ENCODE measurements at regions not wholly inside any gene's neighbourhood (a gene's known extent, or its start where the extent isn't known, plus 50 kb on each side); places are given as distances from the start of the nearest gene placed in this dataset.

DNA sequence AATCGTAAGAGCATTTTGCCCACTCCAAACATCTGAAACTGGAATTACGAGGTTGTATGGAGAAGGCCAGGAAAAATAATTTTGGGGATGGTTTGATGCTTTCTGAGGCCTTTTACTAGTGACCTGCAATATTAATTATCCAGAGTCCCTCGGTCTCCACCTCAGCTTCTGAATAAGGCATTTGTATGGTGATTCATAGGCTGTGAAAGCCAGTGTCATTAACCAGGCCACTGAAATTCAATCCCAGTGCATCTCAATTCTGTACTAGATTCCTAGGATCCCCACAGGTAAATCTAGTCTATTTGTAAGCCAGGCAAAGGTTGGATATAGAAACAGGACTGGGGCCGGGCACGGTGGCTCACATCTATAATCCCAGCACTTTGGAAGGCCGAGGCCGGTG lies 135.4 kb upstream of the RBPJ start:
- TF ChIP-seq, protein P1, sequence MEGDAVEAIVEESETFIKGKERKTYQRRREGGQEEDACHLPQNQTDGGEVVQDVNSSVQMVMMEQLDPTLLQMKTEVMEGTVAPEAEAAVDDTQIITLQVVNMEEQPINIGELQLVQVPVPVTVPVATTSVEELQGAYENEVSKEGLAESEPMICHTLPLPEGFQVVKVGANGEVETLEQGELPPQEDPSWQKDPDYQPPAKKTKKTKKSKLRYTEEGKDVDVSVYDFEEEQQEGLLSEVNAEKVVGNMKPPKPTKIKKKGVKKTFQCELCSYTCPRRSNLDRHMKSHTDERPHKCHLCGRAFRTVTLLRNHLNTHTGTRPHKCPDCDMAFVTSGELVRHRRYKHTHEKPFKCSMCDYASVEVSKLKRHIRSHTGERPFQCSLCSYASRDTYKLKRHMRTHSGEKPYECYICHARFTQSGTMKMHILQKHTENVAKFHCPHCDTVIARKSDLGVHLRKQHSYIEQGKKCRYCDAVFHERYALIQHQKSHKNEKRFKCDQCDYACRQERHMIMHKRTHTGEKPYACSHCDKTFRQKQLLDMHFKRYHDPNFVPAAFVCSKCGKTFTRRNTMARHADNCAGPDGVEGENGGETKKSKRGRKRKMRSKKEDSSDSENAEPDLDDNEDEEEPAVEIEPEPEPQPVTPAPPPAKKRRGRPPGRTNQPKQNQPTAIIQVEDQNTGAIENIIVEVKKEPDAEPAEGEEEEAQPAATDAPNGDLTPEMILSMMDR (IDR thresholded peaks at IDR 0.05; ENCODE audit: low read length), result no peak
- no peak for TF ChIP-seq EZH2 (IDR thresholded peaks at IDR 0.05; ENCODE audit: borderline replicate concordance, low read length)

Measured in OCI-LY1 (cell line).